Lung (tissue), 11 donors: ENCODE measurements at regions not wholly inside any gene's neighbourhood (a gene's known extent, or its start where the extent isn't known, plus 50 kb on each side); places are given as distances from the start of the nearest gene placed in this dataset.

Experiments used
- ATAC-seq: fragments of 200-7000 bp; cut with Tn5 transposase; one replicate; pipeline ENCODE4 v1.9.1; 2020; ENCODE audit warnings: moderate number of reproducible peaks; ENCODE audit not compliant: insufficient read depth, low FRiP score
- DNase-seq, 3 donors: peaks; one replicate each; pipeline ENCODE4 v3.0.0-alpha.2; 2013 to 2017
- H3K27ac ChIP-seq, 2 donors: one replicate each; pipeline ENCODE4 v1.5.1; 2013; ENCODE audit warnings: mild to moderate bottlenecking in 2 of 2, moderate library complexity in 2 of 2, control low read depth in 1 of 2, inconsistent platforms in 1 of 2, low read depth in 1 of 2, low read length in 1 of 2
- H3K27me3 ChIP-seq, 3 donors: one replicate each; pipeline ENCODE4 v1.5.1; 2013; ENCODE audit warnings: low read length in 2 of 3; ENCODE audit not compliant: control insufficient read depth in 3 of 3, insufficient read depth in 3 of 3
- H3K36me3 ChIP-seq, 4 donors: one replicate each; pipeline ENCODE4 v1.5.1; 2013; ENCODE audit warnings: low read length in 4 of 4, mild to moderate bottlenecking in 1 of 4, moderate library complexity in 1 of 4; ENCODE audit not compliant: control insufficient read depth in 4 of 4, insufficient read depth in 4 of 4
- H3K4me1 ChIP-seq, 5 donors: one replicate each; pipeline ENCODE4 v1.5.1; 2013; ENCODE audit warnings: low read length in 5 of 5, mild to moderate bottlenecking in 2 of 5, moderate library complexity in 1 of 5; ENCODE audit not compliant: control insufficient read depth in 5 of 5, insufficient read depth in 5 of 5
- H3K4me3 ChIP-seq: one replicate; pipeline ENCODE4 v1.5.1; 2013; ENCODE audit warnings: mild to moderate bottlenecking, control low read depth, moderate library complexity
- H3K9ac ChIP-seq, 2 donors: one replicate each; pipeline ENCODE4 v1.5.1; 2013; ENCODE audit warnings: low read length in 2 of 2, control low read depth in 1 of 2; ENCODE audit not compliant: insufficient read depth in 1 of 2
- H3K9me3 ChIP-seq, 4 donors: one replicate each; pipeline ENCODE4 v1.5.1; 2013; ENCODE audit warnings: low read length in 3 of 4, mild to moderate bottlenecking in 1 of 4, moderate library complexity in 1 of 4; ENCODE audit not compliant: control insufficient read depth in 4 of 4, insufficient read depth in 3 of 4
- CTCF ChIP-seq: IDR thresholded peaks from 2 replicates; pipeline ENCODE4 v1.5.1; 2012; ENCODE audit warnings: mild to moderate bottlenecking; ENCODE audit errors: control extremely low read depth, extremely low read depth
- WGBS, 2 donors: extraction: QIAGEN DNeasy Blood & Tissue Kit; methylation state at CpG; one replicate each; pipeline ENCODE4 v1.1.7; 2013; 5-methylcytosine and 5-hydroxymethylcytosine counted together
- donor health status: control.
- donor health status: control.
- donor health status: Bipolar disorder and iron deficiency.
- donor health status: healthy.
- donor health status: DM: yes; HTN: yes; CAD: no.

DNA sequence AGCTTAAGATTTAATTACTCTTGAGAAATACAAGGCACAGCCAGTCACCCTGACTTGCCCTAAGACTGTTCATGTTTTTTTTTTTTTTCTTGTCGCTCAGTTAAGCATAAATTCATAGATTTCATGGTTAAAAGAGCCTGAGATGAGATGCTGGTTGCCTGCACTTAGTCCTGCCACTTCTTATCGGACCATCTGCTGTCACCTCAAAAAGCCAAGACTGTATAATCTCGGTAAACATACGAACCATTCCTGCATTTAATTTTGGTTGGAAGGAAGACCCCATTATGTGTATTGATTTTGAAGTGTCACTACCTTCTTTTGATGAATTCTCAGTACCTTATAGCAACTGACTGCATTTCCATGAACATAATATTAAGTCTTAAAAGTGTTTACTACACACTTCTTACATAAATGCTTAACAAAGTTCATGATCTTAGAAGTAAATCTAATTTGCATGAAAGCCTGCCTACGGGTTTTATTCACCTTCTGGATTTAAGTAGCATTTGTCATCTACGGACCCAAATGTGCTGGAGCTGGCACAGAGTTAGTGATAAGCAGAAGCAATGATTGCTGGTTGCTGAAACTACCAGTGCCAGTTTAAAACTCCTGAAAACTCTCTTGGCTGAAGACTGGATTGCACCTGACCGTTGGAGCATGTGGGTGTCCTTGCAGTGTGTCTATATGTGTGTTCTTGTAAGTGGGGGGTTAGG lies 843.4 kb downstream of the TMEM182 start:
- no peak for ATAC-seq
- Histone ChIP-seq H3K27ac (no peak overlapping the region), H3K36me3 (no peaks in the 10 kb centered on the region), H3K4me3 (no peak overlapping the region), H3K27me3 (no peaks in the 10 kb centered on the region), H3K9me3 (peaks cover 0 to 4% (median 1%) of the 10 kb centered on the region in 4 donors), H3K9ac (no peak overlapping the region), H3K4me1 (no peaks in the 10 kb centered on the region)
- 76 to 85% methylated on average over 7 of the region's 7 CpGs for WGBS, 2 donors
- no peak for TF ChIP-seq CTCF
- DNase-seq: no peak

GRCh38 chr2:103615611-103616105 lies 853.8 kb downstream of the TMEM182 start:
- ATAC-seq (no peak), DNase-seq (no peak)
- Histone ChIP-seq H3K4me1 (no peaks in the 10 kb centered on the region), H3K4me3 (no peak overlapping the region), H3K36me3 (no peaks in the 10 kb centered on the region), H3K27me3 (no peaks in the 10 kb centered on the region), H3K27ac (no peak overlapping the region), H3K9me3 (peaks cover 0 to 4% (median 2%) of the 10 kb centered on the region in 4 donors), H3K9ac (no peak overlapping the region)
- TF ChIP-seq CTCF: no peak
- WGBS, 2 donors: 85 to 88% methylated on average over 5 of the region's 5 CpGs

DNA sequence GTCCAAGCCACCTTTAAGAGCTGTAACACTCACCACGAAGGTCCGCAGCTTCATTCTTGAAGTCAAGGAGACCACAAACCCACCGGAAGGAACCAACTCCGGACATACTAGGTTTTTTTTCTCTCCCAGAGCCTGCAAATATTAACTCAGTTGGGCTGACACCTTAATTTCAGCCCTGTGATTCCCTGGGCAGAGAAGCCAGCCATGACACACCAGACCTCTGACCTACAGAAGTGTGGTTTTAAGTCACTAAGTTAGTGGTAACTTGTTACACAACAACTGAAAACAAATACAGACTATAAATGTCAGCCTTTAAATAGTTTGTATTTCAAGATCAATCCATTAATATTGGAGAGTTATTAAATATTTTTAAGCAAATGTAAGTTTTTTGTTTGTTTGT lies 855.1 kb downstream of the TMEM182 start:
- no peak overlapping the region for H3K9ac ChIP-seq
- ATAC-seq: no peak
- H3K27ac ChIP-seq: no peak overlapping the region
- no peak for DNase-seq
- H3K4me3 ChIP-seq: no peak overlapping the region
- 89 to 96% methylated on average over 4 of the region's 4 CpGs for WGBS, 2 donors
- no peaks in the 10 kb centered on the region for H3K4me1 ChIP-seq
- no peaks in the 10 kb centered on the region for H3K27me3 ChIP-seq
- H3K9me3 ChIP-seq: peaks cover 0 to 9% (median 6%) of the 10 kb centered on the region in 4 donors
- no peaks in the 10 kb centered on the region for H3K36me3 ChIP-seq
- no peak for TF ChIP-seq CTCF
